Neural progenitor cell (in vitro differentiated cells): ENCODE measurements at regions not wholly inside any gene's neighbourhood (a gene's known extent, or its start where the extent isn't known, plus 50 kb on each side); places are given as distances from the start of the nearest gene placed in this dataset.

Experiments used
- DNase-seq: peaks from one replicate; pipeline ENCODE4 v3.0.0-alpha.2; 2016; ENCODE audit warnings: low spot score
- H2AFZ ChIP-seq: fragments of 200-600 bp; sonication (generic); replicated peaks from 2 replicates; pipeline ENCODE4 v1.6.1; 2016; ENCODE audit warnings: antibody characterized with exemption
- H3F3A ChIP-seq: fragments of 200-600 bp; sonication (generic); 2 replicates; pipeline ENCODE4 v1.6.1; 2016; ENCODE audit warnings: antibody characterized with exemption, low read depth
- H3K27ac ChIP-seq: fragments of 200-600 bp; sonication (generic); 2 replicates; pipeline ENCODE4 v1.5.1; 2016; ENCODE audit warnings: mild to moderate bottlenecking
- H3K27me3 ChIP-seq: fragments of 200-600 bp; sonication (generic); 2 replicates; pipeline ENCODE4 v1.6.1; 2016; ENCODE audit warnings: mild to moderate bottlenecking, moderate library complexity
- H3K36me3 ChIP-seq: fragments of 200-600 bp; sonication (generic); 2 replicates; pipeline ENCODE4 v1.5.1; 2016
- H3K4me1 ChIP-seq: fragments of 200-600 bp; sonication (generic); 2 replicates; pipeline ENCODE4 v1.6.1; 2016; ENCODE audit warnings: mixed run types
- H3K4me2 ChIP-seq: fragments of 200-600 bp; sonication (generic); 2 replicates; pipeline ENCODE4 v1.6.1; 2016
- H3K4me3 ChIP-seq: fragments of 200-600 bp; sonication (generic); 2 replicates; pipeline ENCODE4 v1.5.1; 2016
- H3K79me2 ChIP-seq: fragments of 200-600 bp; sonication (generic); 2 replicates; pipeline ENCODE4 v1.6.1; 2016; ENCODE audit warnings: low read depth
- H3K9ac ChIP-seq: fragments of 200-600 bp; sonication (generic); 2 replicates; pipeline ENCODE4 v1.6.1; 2016
- H3K9me3 ChIP-seq: fragments of 200-600 bp; sonication (generic); 2 replicates; pipeline ENCODE4 v1.5.1; 2016; ENCODE audit warnings: low read depth
- H4K20me1 ChIP-seq: fragments of 200-600 bp; sonication (generic); 2 replicates; pipeline ENCODE4 v1.6.1; 2016; ENCODE audit warnings: low read depth
- H3K27ac Mint-ChIP-seq: 3 replicates; pipeline ENCODE4 v1.8.0; 2021; ENCODE audit warnings: mixed read lengths
- H3K27me3 Mint-ChIP-seq: 2 replicates; pipeline ENCODE4 v1.8.0; 2022; ENCODE audit warnings: low read depth, mild to moderate bottlenecking, inconsistent platforms, moderate library complexity, mixed read lengths; ENCODE audit not compliant: insufficient read depth
- H3K36me3 Mint-ChIP-seq: 3 replicates; pipeline ENCODE4 v1.8.0; 2021; ENCODE audit warnings: mixed read lengths
- H3K4me1 Mint-ChIP-seq: 3 replicates; pipeline ENCODE4 v1.8.0; 2021; ENCODE audit warnings: mixed read lengths
- H3K4me3 Mint-ChIP-seq: 3 replicates; pipeline ENCODE4 v1.8.0; 2021; ENCODE audit warnings: mild to moderate bottlenecking, moderate library complexity, mixed read lengths
- H3K9me3 Mint-ChIP-seq: 3 replicates; pipeline ENCODE4 v1.8.0; 2020; ENCODE audit warnings: mixed read lengths
- CTCF ChIP-seq: fragments of 200-600 bp; sonication (generic); IDR thresholded peaks from 2 replicates; pipeline ENCODE4 v1.5.1; 2017; ENCODE audit warnings: antibody characterized with exemption, mild to moderate bottlenecking
- EZH2 ChIP-seq: fragments of 200-600 bp; sonication (generic); IDR thresholded peaks from 2 replicates; pipeline ENCODE4 v1.6.1; 2017; ENCODE audit warnings: antibody characterized with exemption, mild to moderate bottlenecking, moderate library complexity
- EZH2phosphoT487 ChIP-seq: fragments of 200-600 bp; sonication (generic); IDR thresholded peaks from 2 replicates; pipeline ENCODE4 v1.6.1; 2017; ENCODE audit warnings: antibody characterized with exemption

DNA sequence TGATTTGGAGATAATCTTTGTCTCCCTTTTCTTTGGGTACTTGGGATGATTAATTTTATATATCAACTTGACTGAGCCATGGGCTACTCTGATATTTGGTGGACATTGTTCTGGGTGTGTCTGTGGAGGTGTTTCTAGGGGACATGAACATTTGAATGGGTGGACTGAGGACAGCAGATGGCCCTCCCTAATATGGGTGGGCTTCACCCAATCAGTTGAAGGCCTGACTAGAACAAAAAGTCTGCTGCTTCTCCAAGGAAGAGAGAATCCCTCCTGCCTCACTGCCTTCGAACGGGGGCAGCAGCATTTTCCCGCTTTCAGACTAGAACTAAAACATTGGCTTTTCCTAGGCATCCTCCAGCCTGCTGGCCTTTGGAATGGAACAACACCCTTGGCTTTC, 73.9 kb upstream of the EMX2 start:
- Histone ChIP-seq H3K27ac (no peak overlapping the region), H2AFZ (no peak overlapping the region), H3K79me2 (no peaks in the 10 kb centered on the region), H3K27me3 (no peaks in the 10 kb centered on the region), H3K4me1 (no peaks in the 10 kb centered on the region), H3K4me3 (no peak overlapping the region), H3K36me3 (no peaks in the 10 kb centered on the region), H3F3A (no peaks in the 10 kb centered on the region), H3K4me2 (no peak overlapping the region), H4K20me1 (no peaks in the 10 kb centered on the region), H3K9me3 (no peaks in the 10 kb centered on the region), H3K9ac (no peak overlapping the region)
- Mint-ChIP-seq H3K27ac (no peak overlapping the region), H3K4me3 (no peak overlapping the region), H3K36me3 (no peaks in the 10 kb centered on the region), H3K9me3 (no peaks in the 10 kb centered on the region), H3K27me3 (peaks cover 5% of the 10 kb centered on the region), H3K4me1 (no peaks in the 10 kb centered on the region)
- DNase-seq = no peak
- TF ChIP-seq EZH2phosphoT487 (no peak), EZH2 (no peak), CTCF (no peak)

DNA sequence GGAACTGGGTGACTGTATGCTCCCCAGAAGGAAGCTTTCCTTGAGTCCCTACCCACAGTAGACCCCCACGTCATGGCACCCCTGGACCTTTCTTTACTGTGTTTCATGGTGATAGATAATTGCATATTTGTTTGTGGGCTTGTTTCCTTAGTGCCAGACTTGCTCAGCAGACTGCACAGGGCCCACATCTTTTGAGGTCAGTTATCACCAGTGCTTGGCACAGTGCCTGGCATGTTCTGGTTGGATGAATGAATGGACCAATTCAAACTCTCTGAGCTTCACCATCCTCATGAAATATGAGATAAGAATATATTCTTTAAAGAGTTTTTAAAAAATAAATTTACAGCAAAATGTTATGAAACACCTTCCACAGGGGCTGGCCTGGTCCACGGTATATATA, 78.4 kb upstream of the EMX2 start:
- Mint-ChIP-seq H3K9me3 (no peaks in the 10 kb centered on the region), H3K36me3 (no peaks in the 10 kb centered on the region), H3K27me3 (peaks cover 3% of the 10 kb centered on the region), H3K4me1 (peaks cover 12% of the 10 kb centered on the region), H3K4me3 (no peak overlapping the region), H3K27ac (no peak overlapping the region)
- Histone ChIP-seq H3K4me3 (no peak overlapping the region), H3K9me3 (no peaks in the 10 kb centered on the region), H3K9ac (no peak overlapping the region), H3K36me3 (no peaks in the 10 kb centered on the region), H4K20me1 (no peaks in the 10 kb centered on the region), H3K4me1 (peaks cover 8% of the 10 kb centered on the region), H3K27me3 (no peaks in the 10 kb centered on the region), H3K79me2 (no peaks in the 10 kb centered on the region), H3F3A (no peaks in the 10 kb centered on the region), H2AFZ (no peak overlapping the region), H3K27ac (no peak overlapping the region), H3K4me2 (no peak overlapping the region)
- TF ChIP-seq EZH2phosphoT487 (no peak), CTCF (no peak), EZH2 (no peak)
- DNase-seq = no peak

DNA sequence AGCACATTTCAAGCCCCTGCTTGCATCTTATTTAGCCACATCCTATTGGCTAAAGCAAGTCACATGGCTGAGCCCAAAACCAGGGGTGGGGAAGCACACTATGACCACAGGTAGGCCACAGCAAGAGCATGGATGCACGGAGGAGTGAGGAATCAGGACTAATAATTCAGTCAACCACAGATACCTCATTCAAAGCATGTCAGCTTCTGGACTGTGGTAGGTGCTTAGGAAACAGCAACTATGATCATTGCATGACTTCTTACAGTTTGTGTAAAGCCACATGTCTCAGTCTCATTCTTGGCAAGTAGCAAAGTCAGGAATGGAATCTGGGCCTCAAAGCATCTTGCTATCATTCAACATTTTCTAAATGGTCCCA, 79.0 kb upstream of the EMX2 start:
- Histone ChIP-seq H3K36me3 (no peaks in the 10 kb centered on the region), H3K4me3 (no peak overlapping the region), H3K27ac (no peak overlapping the region), H4K20me1 (no peaks in the 10 kb centered on the region), H3K27me3 (no peaks in the 10 kb centered on the region), H3K9me3 (no peaks in the 10 kb centered on the region), H3K4me2 (no peak overlapping the region), H3K9ac (no peak overlapping the region), H2AFZ (no peak overlapping the region), H3K79me2 (no peaks in the 10 kb centered on the region), H3K4me1 (peaks cover 8% of the 10 kb centered on the region), H3F3A (no peaks in the 10 kb centered on the region)
- TF ChIP-seq EZH2phosphoT487 (no peak), EZH2 (no peak), CTCF (no peak)
- no peak for DNase-seq
- no peaks in the 10 kb centered on the region for H3K36me3 Mint-ChIP-seq
- H3K4me1 Mint-ChIP-seq = peaks cover 12% of the 10 kb centered on the region
- peaks cover 7% of the 10 kb centered on the region for H3K27me3 Mint-ChIP-seq
- H3K4me3 Mint-ChIP-seq = no peak overlapping the region
- H3K27ac Mint-ChIP-seq = no peak overlapping the region
- H3K9me3 Mint-ChIP-seq = no peaks in the 10 kb centered on the region
